Kasumi-1 (cell line): ENCODE measurements at regions not wholly inside any gene's neighbourhood (a gene's known extent, or its start where the extent isn't known, plus 50 kb on each side); places are given as distances from the start of the nearest gene placed in this dataset.

Experiments used
- DNase-seq, 2 experiments: peaks; one replicate each; lab custom pipeline; 2025; lab: John Stamatoyannopoulos, UW

DNA sequence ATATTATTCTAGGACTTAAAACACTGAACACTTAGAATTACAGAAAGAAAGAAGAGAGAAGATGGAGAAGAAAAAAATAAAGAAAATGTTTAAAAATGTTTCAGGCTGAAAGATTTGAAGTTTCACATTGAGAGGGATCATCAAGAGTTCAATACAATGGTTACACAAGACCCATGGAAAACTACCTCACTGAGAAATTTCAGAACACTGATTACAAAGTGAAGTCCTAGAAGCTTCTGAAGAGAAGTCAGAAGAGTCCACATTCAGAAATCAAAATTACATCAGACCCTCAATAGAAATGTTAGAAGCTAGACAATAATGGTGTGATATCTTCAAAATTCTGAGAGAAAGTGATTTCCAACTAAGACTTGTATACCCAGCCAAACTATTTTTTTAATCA is 196.1 kb downstream of the MACC1 start:
- no peak for DNase-seq

DNA sequence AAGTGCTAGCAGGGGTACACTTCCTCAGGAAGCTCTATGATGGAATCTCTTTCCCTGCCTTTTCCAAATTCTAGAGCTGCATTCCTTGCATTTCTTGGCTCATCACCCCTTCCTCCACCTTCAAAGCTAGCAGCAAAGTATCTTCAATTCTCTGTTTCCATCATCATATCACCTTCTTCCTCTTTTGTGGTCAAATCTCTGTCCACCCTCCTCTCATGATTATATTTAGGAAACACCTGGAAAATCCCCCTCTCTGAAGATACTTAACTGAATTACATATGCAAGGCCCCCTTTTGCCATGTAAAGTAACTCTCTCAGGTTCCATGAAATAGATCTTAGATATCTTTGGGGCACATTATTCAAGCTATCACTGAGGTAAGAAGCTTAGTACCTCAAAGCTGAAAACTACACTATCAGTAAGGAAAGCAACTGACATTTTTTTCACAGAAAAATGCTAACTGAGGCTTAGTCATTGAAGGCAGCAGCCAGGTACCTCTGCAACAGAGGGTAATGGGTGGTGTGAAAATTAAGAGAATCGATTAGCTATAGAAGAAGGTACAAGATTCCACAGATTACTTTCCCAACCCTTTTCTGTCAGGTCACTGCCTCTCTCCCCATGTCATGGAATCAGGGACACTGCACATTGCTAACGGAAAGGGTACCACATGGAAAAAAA is 197.3 kb downstream of the MACC1 start:
- DNase-seq = no peak

DNA sequence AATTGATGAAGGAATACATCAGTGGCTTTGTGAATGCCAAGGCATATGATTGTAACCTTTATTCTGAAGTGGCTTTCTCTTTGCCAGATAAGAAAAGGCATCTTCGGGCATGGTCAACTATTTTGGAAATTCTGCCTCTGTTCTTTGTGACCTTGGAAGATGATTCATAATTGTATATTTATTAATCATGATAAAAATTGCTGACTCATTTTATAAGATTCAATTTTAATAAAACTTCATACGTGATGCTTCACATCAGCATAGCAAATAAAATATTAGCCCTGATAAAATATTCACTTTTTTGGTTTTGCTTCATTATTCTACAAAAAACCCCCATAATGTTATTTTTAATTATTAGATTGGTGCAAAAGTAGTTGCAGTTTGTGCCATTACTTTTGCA is 200.5 kb downstream of the MACC1 start:
- DNase-seq = no peak

DNA sequence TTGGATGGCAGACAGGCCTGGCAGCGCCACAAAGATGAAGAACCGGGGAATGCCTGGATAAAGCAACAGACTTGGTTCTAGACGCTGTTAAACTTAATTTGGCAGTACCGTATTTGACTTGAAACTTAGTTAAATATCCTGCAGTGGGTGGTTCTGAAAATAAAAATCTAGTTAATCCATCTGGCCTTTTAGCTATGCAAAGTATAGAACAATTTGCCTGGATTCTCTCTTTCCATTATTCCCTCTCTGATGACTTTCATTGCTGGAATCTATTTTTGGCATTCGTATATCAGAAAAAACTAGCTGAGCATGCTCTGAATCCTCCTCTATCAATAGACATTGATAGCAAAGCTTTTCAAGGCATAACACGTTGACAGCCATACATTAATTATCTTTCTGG is 203.6 kb downstream of the MACC1 start:
- no peak for DNase-seq

DNA sequence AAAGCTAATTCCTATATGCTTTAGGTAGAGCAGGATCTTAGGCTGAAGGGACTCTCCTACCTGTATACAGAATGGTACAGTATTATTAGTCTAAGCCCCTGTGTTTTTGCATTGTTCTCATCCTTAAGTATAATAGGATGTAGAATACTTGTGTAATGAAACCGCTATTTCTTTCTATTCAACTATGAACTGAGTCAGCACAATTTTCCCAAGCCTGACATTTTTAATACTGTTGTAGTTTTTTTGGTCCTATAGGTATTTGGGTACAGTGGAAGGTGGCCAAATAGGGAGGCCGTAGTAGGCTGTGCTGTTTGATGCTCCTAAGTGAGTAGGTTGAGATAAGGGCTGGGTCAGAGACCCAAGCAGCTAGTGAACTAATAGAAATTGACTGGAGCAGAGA is 205.1 kb downstream of the MACC1 start:
- DNase-seq = no peak

DNA sequence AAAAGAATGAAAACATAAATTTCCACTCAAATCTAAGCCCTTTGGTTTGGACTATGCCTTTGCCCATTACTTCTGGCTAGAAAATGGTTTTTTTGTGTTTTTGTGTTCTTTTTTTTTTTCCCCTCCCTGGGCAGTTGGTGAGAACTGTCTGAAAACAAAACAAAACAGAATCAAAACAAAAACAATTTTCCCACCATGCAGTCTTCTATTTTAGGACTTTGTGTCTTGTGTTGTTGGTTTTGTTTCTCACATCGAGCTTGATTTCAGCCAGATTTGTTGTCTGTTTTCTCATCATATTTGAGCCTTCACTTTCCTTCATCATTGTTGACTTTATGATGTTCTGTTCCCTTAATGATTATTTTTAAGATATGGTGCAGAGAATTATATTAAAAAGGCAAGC is 206.3 kb downstream of the MACC1 start:
- no peak for DNase-seq

DNA sequence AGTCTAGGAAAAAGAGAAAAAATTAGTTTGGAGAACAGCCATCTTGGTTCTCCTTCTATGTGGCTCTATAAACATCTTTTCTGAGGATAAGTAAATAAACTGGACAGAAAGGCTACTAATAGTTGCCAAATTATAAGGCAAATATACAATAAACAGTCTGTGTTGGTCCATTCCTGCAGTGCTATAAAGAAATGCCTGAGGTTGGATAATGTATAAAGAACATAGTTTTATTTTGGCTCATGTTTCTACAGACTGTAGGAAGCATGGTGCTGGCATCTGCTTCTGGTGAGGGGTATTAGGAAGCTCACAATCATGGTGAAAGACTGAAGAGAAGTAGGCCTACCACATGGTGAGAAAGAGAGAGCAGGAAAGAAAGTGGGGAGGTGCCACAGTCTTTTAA is 209.7 kb downstream of the MACC1 start:
- DNase-seq = no peak

DNA sequence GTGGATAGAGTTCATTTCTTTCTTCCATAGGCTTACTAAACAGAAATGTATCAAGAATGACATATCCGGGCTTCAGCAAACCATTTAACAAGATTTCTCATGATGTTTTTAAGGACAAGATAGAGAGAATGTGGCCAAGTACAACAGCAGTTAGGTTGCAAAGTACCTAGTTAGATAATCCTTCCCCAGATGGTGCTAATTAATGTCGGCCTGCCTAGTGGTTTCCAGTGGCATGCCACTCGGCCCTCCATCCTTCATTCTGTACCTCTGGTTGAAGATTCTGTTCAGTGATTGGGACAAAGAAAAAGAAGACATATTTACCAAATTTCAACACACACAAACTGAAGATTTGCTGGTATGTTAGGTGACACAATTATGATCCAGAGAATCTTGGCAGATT is 212.1 kb downstream of the MACC1 start:
- no peak for DNase-seq

DNA sequence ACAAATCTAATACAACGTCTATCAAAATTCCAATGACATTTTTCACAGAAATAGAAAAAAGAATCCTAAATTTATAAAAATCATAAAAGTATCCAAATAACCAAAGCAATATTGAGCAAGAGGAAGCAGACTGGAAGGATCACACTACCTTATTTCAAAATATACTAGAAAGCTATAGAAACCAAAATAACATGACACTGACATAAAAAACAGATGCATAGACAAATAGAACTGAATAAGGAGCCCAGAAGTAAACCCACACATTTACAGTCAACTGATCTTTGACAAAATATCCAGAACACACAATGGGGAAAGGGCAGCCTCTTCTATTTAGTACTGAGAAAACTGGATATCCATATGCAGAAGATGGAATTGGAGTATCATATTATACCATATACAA is 217.5 kb downstream of the MACC1 start:
- no peak for DNase-seq

DNA sequence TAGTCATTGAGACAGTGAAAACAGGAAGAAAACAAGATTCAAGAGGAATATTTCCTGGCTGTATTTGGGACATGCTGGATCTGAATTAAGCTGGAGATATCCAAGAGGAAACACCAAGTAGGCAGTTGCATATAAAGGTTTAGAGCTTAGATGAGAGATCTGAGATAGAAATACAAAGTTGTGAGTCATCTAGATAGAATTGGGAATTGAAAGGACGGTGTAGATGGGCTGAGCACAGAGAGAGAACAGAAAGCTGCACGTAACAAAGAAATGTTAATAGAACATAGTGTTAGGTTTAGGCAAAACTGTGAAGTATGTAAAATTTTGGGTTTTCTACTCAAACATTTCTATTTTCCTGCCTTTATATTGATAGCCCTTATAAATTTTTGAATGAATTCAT is 218.5 kb upstream of the TMEM196 start:
- no peak for DNase-seq

DNA sequence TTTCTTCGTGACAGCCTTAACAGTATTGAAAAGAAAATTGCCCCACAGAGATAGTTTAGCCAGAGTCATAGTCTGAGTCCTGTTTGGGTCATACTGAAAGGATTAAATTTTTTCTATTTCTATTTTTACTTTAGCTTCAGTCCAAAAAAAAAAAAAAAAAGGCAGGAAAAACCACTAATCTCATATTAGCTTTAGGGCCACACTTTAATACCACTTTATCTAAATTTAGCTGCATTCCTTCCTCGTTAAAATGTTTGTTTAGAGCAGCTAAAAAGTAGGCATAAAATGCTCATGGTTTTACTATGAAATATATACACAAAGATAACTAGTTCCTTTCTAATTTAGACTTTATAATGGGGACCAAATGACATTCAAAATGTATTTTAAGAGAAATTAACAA is 216.5 kb upstream of the TMEM196 start:
- DNase-seq = no peak

DNA sequence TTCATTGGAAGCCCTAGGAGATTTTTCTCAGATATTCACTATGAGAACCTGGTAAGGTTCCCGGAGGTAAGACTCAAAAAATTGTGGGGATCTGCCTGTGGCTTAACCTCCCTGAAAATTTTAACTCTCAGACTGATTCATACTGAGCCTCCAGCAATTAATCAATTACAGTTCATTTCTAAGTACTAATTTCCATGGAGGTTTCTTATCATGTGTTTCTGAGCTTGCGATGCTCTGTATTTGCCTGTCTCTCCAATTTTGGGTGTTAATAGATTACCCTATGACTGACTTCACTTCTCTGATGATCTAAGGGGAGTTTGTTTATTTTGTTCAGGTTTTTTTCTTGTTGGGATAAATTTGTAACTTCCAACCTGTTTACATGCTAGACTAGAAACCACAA is 215.4 kb upstream of the TMEM196 start:
- DNase-seq = no peak

DNA sequence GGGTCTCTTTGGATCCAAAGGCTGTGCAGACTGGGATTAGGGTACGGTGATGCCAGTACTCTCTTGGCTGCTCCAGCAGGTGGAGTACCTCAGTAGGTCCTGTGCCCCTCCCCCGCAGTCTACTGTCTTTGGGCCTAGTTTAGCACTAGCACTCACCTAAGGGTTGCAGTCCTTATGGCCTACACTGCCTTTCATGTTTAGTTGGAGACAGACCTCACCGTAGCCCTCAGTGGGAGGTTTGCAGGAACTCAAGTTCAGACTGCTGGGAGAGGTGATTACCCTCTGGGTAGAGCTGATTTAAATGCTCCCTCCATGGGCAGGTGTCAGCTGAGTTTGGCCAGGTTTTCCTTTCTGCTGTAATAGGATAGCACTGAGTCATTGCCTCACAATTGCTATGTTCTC is 210.8 kb upstream of the TMEM196 start:
- no peak for DNase-seq

DNA sequence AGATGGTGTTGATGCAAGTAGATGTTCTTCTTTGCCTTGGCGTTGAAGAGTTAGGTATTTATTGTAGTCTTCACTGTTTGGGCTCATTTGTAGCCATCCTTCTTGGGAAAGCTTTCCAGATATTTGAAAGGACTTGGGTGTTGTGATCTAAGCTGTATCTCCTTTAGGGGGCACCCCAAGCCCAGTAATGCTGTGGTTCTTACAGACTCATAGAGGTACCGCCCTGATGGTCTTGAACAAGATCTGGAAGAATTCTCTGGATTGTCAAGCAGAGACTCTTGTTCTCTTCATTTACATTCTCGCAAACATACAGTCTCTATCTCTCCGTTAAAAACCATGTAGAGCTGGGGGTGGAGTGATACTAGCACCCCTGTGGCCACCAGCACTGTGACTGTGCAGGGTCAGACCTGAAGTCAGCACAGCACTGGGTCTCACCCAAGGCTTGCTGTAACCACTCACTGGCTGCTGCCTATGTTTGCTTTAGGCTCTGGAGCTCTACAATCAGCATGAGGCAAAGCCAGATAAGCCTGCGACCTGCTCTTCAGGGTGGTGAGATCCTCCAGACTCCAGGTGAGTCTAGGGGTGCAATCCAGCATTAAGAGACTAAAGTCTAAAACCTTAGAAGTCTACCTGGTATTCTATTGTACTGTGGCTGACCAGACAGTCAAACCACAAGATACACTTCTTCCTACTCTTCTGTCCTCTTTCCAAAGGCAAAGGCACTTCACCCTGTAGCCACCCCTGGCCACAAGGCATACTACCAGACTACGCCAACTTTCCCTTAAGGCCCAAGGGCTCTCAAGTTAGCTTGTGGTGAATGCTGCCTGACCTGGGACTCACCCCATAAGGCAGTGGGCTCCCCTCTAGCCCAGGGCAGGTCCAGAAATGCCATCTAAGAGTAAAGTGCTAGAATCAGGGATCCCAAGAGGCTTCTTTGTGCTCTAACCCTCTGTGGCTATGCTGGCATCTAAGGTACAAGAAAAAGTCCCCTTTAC is 209.7 kb upstream of the TMEM196 start:
- DNase-seq = peak; percentile 17 to 28

DNA sequence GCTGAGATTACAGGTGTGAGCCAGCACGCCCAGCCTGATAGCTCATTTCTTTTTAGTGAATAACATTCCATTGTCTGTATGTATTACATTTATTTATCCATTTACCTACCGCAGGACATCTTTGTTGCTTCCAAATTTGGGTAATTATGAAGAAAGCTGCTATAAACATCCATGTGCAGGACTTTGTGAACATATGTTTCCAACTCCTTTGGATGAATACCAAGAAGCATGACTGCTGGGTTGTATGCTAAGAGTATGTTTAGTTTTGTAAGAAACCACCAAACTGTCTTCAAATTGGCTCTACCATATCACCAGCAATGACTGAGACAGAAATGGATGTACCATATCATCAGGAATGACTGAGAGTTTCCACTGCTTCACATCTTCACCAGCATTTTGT is 200.2 kb upstream of the TMEM196 start:
- no peak for DNase-seq

DNA sequence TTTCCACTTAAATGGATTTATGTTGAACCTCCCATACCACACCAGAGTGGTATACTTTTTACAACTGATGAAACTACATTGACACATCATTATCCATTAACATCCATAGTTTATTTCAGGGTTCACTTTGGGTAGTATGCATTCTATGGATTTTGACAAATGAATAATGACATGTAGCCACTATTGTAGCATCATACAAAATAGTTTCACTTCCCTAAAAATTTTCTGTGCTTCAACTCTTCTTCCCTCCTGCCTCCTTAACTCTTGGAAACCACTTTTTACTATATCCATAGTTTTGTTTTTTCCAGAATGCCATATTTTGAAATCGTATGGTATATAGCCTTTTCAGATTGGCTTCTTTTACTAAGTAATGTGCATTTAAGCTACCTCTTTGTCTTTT is 199.5 kb upstream of the TMEM196 start:
- no peak for DNase-seq

DNA sequence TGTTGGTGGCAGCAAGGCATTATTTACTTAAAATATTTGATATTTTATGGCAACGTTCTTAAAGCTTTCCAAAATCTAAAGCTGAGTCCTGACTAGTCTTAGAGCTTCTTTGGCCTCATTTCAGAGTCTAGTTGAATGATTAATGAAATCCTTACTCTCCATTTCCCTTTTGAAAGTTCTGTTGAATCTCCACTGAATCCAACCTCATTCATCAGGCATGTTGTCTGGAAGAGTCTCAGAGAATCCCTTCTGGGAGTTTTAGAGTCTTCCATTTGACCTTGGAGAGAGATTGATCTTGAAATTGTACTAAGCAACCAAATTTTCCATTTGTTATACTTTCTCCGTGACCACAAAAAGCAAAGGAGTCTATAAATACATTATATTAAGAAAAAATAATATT is 198.5 kb upstream of the TMEM196 start:
- DNase-seq = no peak

DNA sequence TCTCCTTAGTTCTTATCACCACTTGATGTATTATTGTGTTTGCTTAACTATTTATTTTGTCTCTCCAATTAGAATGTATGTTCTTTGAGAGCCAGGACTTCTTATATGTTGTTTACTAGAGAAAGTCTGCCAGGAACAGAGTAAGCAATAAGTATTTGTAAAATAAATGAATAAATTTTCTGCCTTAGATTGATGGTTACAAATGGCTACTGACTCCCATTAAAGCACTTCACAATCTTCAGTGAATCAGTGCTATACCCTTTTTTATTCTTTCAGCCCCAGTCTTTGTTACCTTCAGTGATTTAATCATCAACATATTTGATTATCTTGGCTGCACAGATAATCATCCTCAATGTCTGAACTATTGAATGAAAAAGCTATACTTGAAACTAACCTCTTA is 197.1 kb upstream of the TMEM196 start:
- no peak for DNase-seq

DNA sequence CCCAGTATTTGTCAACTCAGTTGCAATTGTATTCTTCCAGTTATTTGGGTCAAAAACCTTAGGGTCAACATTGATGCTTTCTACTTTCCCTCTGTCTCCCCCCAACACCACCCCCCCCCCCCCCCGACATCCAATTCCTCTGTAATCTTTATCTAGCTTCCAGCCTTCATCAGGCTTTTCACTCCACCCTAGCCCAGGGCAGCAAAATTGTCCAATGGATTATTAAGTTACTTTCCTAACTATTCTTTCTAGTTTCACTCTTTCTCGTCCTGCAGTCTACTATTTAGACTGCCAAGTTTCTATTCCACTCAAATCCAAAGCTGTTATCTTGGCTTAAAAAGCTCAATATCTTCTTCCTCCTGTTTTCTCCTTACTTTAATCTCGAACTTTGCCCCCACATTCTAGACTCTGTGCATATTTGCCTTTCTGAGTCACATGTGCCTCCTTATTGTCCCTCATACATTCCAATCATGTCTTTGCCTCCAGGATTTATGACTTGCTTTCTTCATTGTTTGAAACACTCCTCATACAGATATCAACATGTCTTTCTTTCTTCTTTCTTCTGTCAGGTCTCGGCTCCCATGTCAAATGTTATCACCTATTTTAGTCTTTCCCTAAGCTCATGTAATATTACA is 196.6 kb upstream of the TMEM196 start:
- no peak for DNase-seq

DNA sequence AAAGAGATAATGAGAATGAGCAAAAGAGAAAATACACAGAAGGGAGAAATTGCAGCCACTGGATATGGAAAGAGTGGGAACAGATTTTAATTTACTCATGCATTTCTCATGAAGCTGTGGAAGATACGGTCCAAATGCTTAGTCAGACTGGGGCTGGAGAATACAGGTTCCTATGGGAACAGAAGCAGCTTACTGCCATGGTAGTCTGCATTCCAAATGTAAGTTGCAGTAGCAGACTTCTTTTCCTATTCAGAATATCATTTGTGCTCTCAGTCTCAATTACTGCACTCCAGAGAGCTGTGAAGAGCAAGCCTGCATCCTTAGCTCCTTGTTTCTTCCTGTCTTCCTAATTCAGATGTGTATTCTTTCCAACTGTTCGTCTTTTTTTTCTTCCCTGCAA is 190.8 kb upstream of the TMEM196 start:
- DNase-seq = no peak

DNA sequence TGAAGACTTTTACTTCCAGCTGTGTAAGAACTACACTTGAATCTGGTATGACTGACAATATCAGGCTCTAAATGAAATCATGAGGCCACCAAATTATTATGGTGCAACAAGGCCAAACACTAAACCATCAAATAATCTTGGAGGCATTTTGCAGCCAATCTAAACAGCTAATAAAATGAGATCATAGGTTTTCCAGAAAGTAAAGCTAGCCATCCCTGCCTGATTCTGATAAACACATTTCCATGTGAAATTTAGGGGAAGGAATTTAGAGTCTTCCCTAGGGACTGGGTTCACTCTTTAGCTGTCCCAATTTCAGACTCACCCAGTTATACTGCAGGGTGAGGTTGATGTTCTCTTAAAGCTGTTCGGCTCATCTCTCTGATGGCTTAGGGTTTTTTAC is 190.3 kb upstream of the TMEM196 start:
- DNase-seq = no peak

DNA sequence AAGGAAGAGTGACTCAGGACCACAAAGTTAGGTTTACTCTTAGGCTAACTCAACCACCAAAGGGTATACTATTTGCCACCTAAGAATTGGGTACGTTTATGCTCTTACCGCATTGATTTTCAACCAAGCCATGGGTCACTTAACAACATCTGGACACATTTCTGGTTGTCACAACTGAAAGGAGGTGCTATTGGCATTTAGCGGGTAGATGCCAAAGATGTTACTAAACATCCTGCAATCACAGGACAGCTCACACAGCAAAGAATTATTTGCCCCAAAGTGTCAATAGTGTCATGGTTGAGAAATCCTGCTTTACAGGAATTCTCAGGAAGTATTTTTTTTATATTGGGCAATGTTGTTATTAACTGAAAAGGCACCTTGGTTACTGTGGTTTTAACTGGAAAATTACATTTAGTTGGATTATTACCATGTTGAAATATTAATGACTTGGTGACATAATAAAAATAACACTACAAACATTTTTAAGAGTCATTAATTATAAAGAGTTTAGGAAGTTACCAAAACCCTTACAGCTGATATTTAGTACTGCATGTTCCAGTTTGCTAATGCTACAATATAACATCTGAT is 185.0 kb upstream of the TMEM196 start:
- no peak for DNase-seq

DNA sequence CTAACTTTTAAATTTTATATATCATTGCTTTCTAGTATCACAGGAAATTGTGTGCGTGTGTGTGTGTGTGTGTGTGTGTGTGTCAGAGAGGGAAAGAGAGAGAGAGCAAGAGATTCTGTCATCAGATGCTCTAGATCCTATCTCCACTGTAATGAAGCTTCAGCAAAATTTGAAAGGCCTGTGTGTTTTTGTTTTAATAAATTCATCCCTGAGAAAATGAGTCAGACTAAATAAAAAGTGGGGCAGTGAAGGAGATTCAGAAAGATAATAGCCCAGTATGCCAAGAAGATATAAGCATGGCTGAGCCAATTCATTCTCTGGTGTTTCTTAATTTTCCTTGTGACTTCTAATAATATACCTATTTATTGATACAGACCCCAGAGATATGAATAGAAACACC is 184.2 kb upstream of the TMEM196 start:
- no peak for DNase-seq
